ENCODE measurements at regions not wholly inside any gene's neighbourhood (a gene's known extent, or its start where the extent isn't known, plus 50 kb on each side); places are given as distances from the start of the nearest gene placed in this dataset.

DNA sequence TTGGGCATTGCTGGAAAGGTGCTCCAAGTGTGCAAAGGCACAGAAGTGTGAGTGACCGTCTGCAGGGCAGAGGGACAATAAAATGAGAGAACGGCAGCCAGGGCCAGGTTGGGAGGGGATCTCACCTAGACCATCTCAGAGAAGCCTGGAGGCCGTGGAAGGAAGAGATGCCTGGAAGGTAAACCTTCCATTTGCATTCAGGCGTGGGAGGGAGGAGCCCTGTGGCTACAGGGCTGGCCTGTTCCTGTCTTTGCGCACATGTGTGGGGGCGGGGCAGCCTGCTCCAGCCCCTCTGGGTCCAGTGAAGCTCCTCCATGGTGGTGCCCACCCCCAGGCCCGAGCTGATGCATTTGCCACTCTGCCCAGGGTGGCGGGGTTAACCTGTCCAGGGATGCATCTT lies 473.6 kb upstream of the MGMT start:
- Histone ChIP-seq H3K4me2 (no peak overlapping the region), H3F3A (ENCODE audit: low read depth) (no peaks in the 10 kb centered on the region), H3K4me1 (peaks cover 3% of the 10 kb centered on the region), H2AFZ (replicated peaks) (no peak overlapping the region), H4K20me1 (ENCODE audit: low read depth) (no peaks in the 10 kb centered on the region), H3K36me3 (no peaks in the 10 kb centered on the region), H3K79me2 (ENCODE audit: low read depth) (no peaks in the 10 kb centered on the region), H3K9ac (no peak overlapping the region), H3K27ac (no peak overlapping the region), H3K27me3 (no peaks in the 10 kb centered on the region), H3K9me3 (ENCODE audit: low read depth) (no peaks in the 10 kb centered on the region), H3K4me3 (no peak overlapping the region)
- Mint-ChIP-seq H3K27me3 (ENCODE audit: insufficient read depth, low read depth) (peaks cover 10% of the 10 kb centered on the region), H3K9me3 (no peaks in the 10 kb centered on the region), H3K4me3 (no peak overlapping the region), H3K27ac (no peak overlapping the region), H3K4me1 (peaks cover 10% of the 10 kb centered on the region), H3K36me3 (no peaks in the 10 kb centered on the region)
- no peak for DNase-seq (ENCODE audit: low spot score)
- TF ChIP-seq EZH2phosphoT487 (IDR thresholded peaks at IDR 0.05) = no peak
- TF ChIP-seq EZH2 (IDR thresholded peaks at IDR 0.05) = no peak
- TF ChIP-seq, protein P1, sequence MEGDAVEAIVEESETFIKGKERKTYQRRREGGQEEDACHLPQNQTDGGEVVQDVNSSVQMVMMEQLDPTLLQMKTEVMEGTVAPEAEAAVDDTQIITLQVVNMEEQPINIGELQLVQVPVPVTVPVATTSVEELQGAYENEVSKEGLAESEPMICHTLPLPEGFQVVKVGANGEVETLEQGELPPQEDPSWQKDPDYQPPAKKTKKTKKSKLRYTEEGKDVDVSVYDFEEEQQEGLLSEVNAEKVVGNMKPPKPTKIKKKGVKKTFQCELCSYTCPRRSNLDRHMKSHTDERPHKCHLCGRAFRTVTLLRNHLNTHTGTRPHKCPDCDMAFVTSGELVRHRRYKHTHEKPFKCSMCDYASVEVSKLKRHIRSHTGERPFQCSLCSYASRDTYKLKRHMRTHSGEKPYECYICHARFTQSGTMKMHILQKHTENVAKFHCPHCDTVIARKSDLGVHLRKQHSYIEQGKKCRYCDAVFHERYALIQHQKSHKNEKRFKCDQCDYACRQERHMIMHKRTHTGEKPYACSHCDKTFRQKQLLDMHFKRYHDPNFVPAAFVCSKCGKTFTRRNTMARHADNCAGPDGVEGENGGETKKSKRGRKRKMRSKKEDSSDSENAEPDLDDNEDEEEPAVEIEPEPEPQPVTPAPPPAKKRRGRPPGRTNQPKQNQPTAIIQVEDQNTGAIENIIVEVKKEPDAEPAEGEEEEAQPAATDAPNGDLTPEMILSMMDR (IDR thresholded peaks at IDR 0.05) = no peak

DNA sequence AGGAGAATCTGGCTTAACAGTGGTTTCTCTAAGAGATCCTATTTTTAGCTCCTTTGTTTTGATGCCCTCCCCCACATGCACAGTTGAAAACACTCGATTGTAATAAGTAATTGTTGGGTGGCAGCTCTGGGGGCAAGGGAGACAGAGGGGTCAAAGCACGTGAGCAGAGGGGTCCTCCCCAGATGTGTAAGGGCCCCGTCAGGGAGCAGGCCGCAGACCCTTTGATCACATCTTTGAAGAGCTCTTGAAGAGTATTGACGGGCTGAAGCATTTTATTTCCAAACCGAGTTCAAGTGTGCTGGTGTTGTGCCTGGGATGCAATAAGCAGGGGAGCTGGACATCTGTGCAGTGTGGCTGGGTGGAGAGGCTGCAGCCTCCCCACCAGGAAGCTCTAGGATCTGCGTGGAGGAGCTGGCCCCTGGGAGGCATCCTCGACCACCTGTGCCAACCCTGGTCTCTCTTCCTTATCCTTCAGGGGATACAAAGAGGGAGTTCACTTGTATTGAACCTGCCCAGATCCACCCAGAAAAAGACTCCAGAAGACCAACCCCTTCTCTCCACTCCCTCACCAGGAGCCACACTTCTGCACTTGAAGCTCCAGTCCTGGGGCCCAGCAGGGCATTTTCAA lies 473.0 kb upstream of the MGMT start:
- Histone ChIP-seq H3K4me2 (no peak overlapping the region), H3K4me1 (peaks cover 3% of the 10 kb centered on the region), H2AFZ (replicated peaks) (no peak overlapping the region), H3K27ac (no peak overlapping the region), H3K9ac (no peak overlapping the region), H3K36me3 (no peaks in the 10 kb centered on the region), H3K79me2 (ENCODE audit: low read depth) (no peaks in the 10 kb centered on the region), H3K4me3 (no peak overlapping the region), H3F3A (ENCODE audit: low read depth) (no peaks in the 10 kb centered on the region), H3K27me3 (no peaks in the 10 kb centered on the region), H3K9me3 (ENCODE audit: low read depth) (no peaks in the 10 kb centered on the region), H4K20me1 (ENCODE audit: low read depth) (no peaks in the 10 kb centered on the region)
- Mint-ChIP-seq H3K4me1 (peaks cover 10% of the 10 kb centered on the region), H3K9me3 (no peaks in the 10 kb centered on the region), H3K27ac (peak overlapping the region; percentile 33), H3K4me3 (no peak overlapping the region), H3K27me3 (ENCODE audit: insufficient read depth, low read depth) (peaks cover 10% of the 10 kb centered on the region), H3K36me3 (no peaks in the 10 kb centered on the region)
- TF ChIP-seq, protein P1 (IDR thresholded peaks at IDR 0.05) = no peak
- TF ChIP-seq EZH2 (IDR thresholded peaks at IDR 0.05) = no peak
- TF ChIP-seq EZH2phosphoT487 (IDR thresholded peaks at IDR 0.05) = no peak
- no peak for DNase-seq (ENCODE audit: low spot score)

DNA sequence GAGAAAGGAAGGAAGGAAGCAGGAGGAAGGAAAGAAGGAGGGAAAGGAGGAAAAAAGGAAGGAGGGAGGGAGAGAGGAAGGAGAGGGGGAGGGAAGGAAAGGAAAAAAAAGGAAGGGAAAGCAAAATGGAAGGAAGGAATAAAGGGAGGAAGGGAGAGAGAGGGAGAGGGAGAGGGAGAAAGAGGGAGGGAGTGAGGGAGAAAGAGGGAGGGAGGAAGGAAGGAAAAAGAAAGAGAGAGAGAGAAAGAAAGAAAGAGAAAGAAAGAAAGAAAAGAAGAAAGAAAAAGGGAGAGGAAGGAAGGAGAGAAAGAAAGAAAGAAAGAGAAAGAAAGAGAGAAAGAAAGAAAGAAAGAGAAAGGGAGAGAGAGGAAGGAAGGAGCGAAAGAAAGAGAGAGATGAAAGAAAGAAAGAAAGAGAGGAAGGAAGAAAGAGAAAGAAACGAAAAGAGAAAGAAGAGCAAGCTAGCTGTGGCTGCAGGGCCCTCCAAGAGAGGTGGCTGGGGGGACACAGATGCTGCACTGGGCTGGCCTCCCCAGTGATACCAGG lies 472.4 kb upstream of the MGMT start:
- H3K27me3 ChIP-seq = no peaks in the 10 kb centered on the region
- peaks cover 3% of the 10 kb centered on the region for H3K4me1 ChIP-seq
- no peak overlapping the region for H3K4me3 ChIP-seq
- no peaks in the 10 kb centered on the region for H3K36me3 Mint-ChIP-seq
- TF ChIP-seq, protein P1 (IDR thresholded peaks at IDR 0.05) = no peak
- TF ChIP-seq EZH2phosphoT487 (IDR thresholded peaks at IDR 0.05) (no peak), EZH2 (IDR thresholded peaks at IDR 0.05) (no peak)
- H3K27ac Mint-ChIP-seq = no peak overlapping the region
- H4K20me1 ChIP-seq (ENCODE audit: low read depth) = no peaks in the 10 kb centered on the region
- peaks cover 10% of the 10 kb centered on the region for H3K27me3 Mint-ChIP-seq (ENCODE audit: insufficient read depth, low read depth)
- H3K9me3 Mint-ChIP-seq = no peaks in the 10 kb centered on the region
- H3K4me1 Mint-ChIP-seq = peaks cover 10% of the 10 kb centered on the region
- H3F3A ChIP-seq (ENCODE audit: low read depth) = no peaks in the 10 kb centered on the region
- no peaks in the 10 kb centered on the region for H3K9me3 ChIP-seq (ENCODE audit: low read depth)
- H3K79me2 ChIP-seq (ENCODE audit: low read depth) = no peaks in the 10 kb centered on the region
- no peak overlapping the region for H3K27ac ChIP-seq
- H2AFZ ChIP-seq (replicated peaks) = no peak overlapping the region
- DNase-seq (ENCODE audit: low spot score) = no peak
- no peaks in the 10 kb centered on the region for H3K36me3 ChIP-seq
- H3K9ac ChIP-seq = no peak overlapping the region
- H3K4me2 ChIP-seq = no peak overlapping the region
- no peak overlapping the region for H3K4me3 Mint-ChIP-seq
